Endothelial cell of umbilical vein (primary cell): ENCODE measurements at regions not wholly inside any gene's neighbourhood (a gene's known extent, or its start where the extent isn't known, plus 50 kb on each side); places are given as distances from the start of the nearest gene placed in this dataset.

Source experiments
- BruUV-seq: library from RNA; stranded (reverse); fragments of 400-500 nt; replicated peaks from 2 replicates; lab custom pipeline; 2021; lab: Mats Ljungman, UMichigan
- CTCF ChIA-PET: fragments of 300-600, 350-600 bp; sonication (Branson Sonifier 250); formaldehyde crosslinking; loops from one replicate; lab custom pipeline; 2021; ENCODE audit warnings: antibody characterized with exemption, inconsistent platforms; lab: Charles Lee
- POLR2A ChIA-PET: fragments of 300-600, 350-600 bp; sonication (Branson Sonifier 250); formaldehyde crosslinking; loops from one replicate; lab custom pipeline; 2021; ENCODE audit warnings: antibody characterized with exemption, inconsistent platforms; lab: Charles Lee
- DNase-seq: peaks from one replicate; pipeline ENCODE4 v3.0.0-alpha.2; 2011; ENCODE audit warnings: low read depth, low spot score
- FAIRE-seq: peaks from 2 replicates; lab custom pipeline; 2011; peaks lifted over from hg19 to GRCh38; lab: Jason Lieb, UNC
- H2AFZ ChIP-seq: 2 replicates; pipeline ENCODE4 v1.6.0; 2012; ENCODE audit warnings: low read depth, low read length, control low read depth, inconsistent platforms
- H3K27ac ChIP-seq: 2 replicates; pipeline ENCODE4 v1.5.1; 2011; ENCODE audit warnings: low read depth, mild to moderate bottlenecking, control low read depth, low read length, moderate library complexity; ENCODE audit not compliant: insufficient read depth
- H3K27me3 ChIP-seq, 2 experiments: 2 replicates each; pipeline versions ENCODE4 v1.6.0 to v1.6.1; 2011; ENCODE audit warnings: low read length in 2 of 2, mixed read lengths in 1 of 2; ENCODE audit not compliant: control insufficient read depth in 2 of 2, insufficient read depth in 2 of 2
- H3K36me3 ChIP-seq, 2 experiments: 2 replicates in 1 of 2; 3 replicates in 1 of 2; pipeline ENCODE4 v1.5.1; 2011; ENCODE audit warnings: low read length in 2 of 2, mild to moderate bottlenecking in 1 of 2, moderate library complexity in 1 of 2; ENCODE audit not compliant: control insufficient read depth in 2 of 2, insufficient read depth in 2 of 2; ENCODE audit errors: extremely low read depth in 1 of 2
- H3K4me1 ChIP-seq: 3 replicates; pipeline ENCODE4 v1.5.1; 2011; ENCODE audit warnings: mild to moderate bottlenecking, low read length; ENCODE audit not compliant: control insufficient read depth, insufficient read depth; ENCODE audit errors: extremely low read depth
- H3K4me2 ChIP-seq: 2 replicates; pipeline ENCODE4 v1.6.1; 2011; ENCODE audit warnings: low read length, control low read depth, mixed read lengths; ENCODE audit not compliant: insufficient read depth
- H3K4me3 ChIP-seq, 3 experiments: fragments of 200-600 bp in 1 of 3; sonication (generic), shearing (Covaris generic) in 1 of 3; replicated peaks in 1 of 3; 2 replicates each; pipeline ENCODE4 v1.5.1; 2011 to 2016; ENCODE audit warnings: control low read depth in 3 of 3, low read length in 3 of 3, mild to moderate bottlenecking in 2 of 3, inconsistent platforms in 1 of 3, low read depth in 1 of 3, moderate library complexity in 1 of 3; ENCODE audit not compliant: insufficient read depth in 1 of 3
- H3K79me2 ChIP-seq: 2 replicates; pipeline ENCODE4 v1.6.0; 2012; ENCODE audit warnings: low read length, inconsistent platforms; ENCODE audit not compliant: control insufficient read depth, insufficient read depth
- H3K9ac ChIP-seq: replicated peaks from 2 replicates; pipeline ENCODE3; 2011; ENCODE audit warnings: low read length, control low read depth; ENCODE audit not compliant: insufficient read depth; ENCODE audit errors: extremely low read depth
- H3K9me1 ChIP-seq: replicated peaks from 3 replicates; pipeline ENCODE4 v1.6.0; 2011; ENCODE audit warnings: mild to moderate bottlenecking, low read length; ENCODE audit not compliant: control insufficient read depth, insufficient read depth; ENCODE audit errors: extremely low read depth
- H3K9me3 ChIP-seq: replicated peaks from 2 replicates; pipeline ENCODE4 v1.5.1; 2012; ENCODE audit warnings: low read length, inconsistent platforms; ENCODE audit not compliant: control insufficient read depth, insufficient read depth
- H4K20me1 ChIP-seq: replicated peaks from 2 replicates; pipeline ENCODE3; 2011; ENCODE audit warnings: mild to moderate bottlenecking, low read length; ENCODE audit not compliant: control insufficient read depth, insufficient read depth; ENCODE audit errors: extremely low read depth
- CTCF ChIP-seq, 2 donors: IDR thresholded peaks; 1 replicate in 1 of 2; 2 replicates in 1 of 2; pipeline ENCODE4 v1.5.1; 2011; ENCODE audit warnings: low read length in 2 of 2, mild to moderate bottlenecking in 2 of 2, moderate library complexity in 2 of 2, control low read depth in 1 of 2, inconsistent platforms in 1 of 2, low read depth in 1 of 2; ENCODE audit not compliant: insufficient read depth in 1 of 2; ENCODE audit errors: extremely low read depth in 1 of 2
- EZH2 ChIP-seq: IDR thresholded peaks from 2 replicates; pipeline ENCODE4 v1.6.1; 2012; ENCODE audit warnings: borderline replicate concordance, low read depth, mild to moderate bottlenecking, moderate library complexity, low read length, inconsistent platforms; ENCODE audit not compliant: severe bottlenecking
- GATA2 ChIP-seq: IDR thresholded peaks from 2 replicates; pipeline ENCODE4 v1.7.0; 2011; ENCODE audit warnings: low read depth, mild to moderate bottlenecking, moderate library complexity, mixed read lengths, low read length; ENCODE audit not compliant: insufficient read length, insufficient read depth
- JUN ChIP-seq: IDR thresholded peaks from 2 replicates; pipeline ENCODE4 v1.6.1; 2011; ENCODE audit warnings: borderline replicate concordance, low read depth; ENCODE audit not compliant: insufficient read length, insufficient read depth
- POLR2A ChIP-seq: IDR thresholded peaks from 2 replicates; pipeline ENCODE4 v1.6.1; 2012; ENCODE audit warnings: low read depth, mild to moderate bottlenecking, control low read depth, low read length
- dilution Hi-C: fragments of 300-500 bp; cut with MboI; formaldehyde crosslinking; loops from one replicate; pipeline ENCODE4 v1.15.0; 2019; ENCODE audit warnings: low sequenced_read_pairs; ENCODE audit not compliant: extremely low pct_ligation_motif_present
- intact Hi-C: fragments of 100-400 bp; cut with micrococcal nuclease; formaldehyde crosslinking; loops from one replicate; pipeline ENCODE4 v1.10.0; 2022
- TF ChIP-seq, protein P1 (sequence below): IDR thresholded peaks from 2 replicates; pipeline ENCODE4 v1.6.1; 2011; ENCODE audit not compliant: insufficient read depth, insufficient read length

DNA sequence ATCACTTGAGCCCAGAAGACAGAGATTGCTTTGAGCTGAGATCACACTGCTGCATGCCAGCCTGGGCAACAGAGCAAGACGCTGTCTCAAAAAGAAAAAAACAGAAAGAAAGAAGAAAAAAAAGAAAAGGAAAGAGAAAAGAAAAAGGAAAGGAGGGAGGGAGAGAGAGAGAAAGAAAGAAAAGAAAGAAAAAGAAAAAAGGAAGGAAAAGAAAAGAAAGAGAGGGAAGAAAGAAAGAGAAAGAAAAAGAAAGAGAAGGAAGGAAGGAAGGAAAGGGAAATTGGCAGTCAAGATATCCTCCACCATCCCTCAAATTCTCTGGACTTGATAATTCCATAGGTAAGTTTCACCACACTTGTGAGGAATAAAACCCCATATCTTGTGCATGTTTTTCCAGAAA lies 71.4 kb upstream of the WSB1 start:
- no peak for DNase-seq
- no peaks in the 10 kb centered on the region for H3K27me3 ChIP-seq
- no peaks in the 10 kb centered on the region for H4K20me1 ChIP-seq
- no peak overlapping the region for H3K4me3 ChIP-seq
- H3K9ac ChIP-seq = no peak overlapping the region
- H3K9me1 ChIP-seq = no peaks in the 10 kb centered on the region
- FAIRE-seq = no peak
- no TSS peak for BruUV-seq
- ChIA-PET CTCF (interaction anchor here (1.2 kb wide), 1 partner anchor 14 kb away, joined by 3 read pairs; no protein-coding TSS in a partner anchor), POLR2A (no interaction called here)
- no peaks in the 10 kb centered on the region for H3K36me3 ChIP-seq
- H3K4me1 ChIP-seq = peaks cover 9% of the 10 kb centered on the region
- dilution Hi-C loops = no loop called here
- H2AFZ ChIP-seq = no peak overlapping the region
- TF ChIP-seq GATA2 (no peak), JUN (no peak), EZH2 (no peak), POLR2A (no peak), CTCF (IDR thresholded peaks at IDR 0.05; ENCODE audit: extremely low read depth in 1 of 2, insufficient read depth in 1 of 2, low read depth in 1 of 2, low read length in 2 of 2) (no peak)
- TF ChIP-seq, protein P1, sequence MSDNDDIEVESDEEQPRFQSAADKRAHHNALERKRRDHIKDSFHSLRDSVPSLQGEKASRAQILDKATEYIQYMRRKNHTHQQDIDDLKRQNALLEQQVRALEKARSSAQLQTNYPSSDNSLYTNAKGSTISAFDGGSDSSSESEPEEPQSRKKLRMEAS = no peak
- no peaks in the 10 kb centered on the region for H3K9me3 ChIP-seq
- intact Hi-C loops = no loop called here
- H3K27ac ChIP-seq = no peak overlapping the region
- H3K4me2 ChIP-seq = no peak overlapping the region
- no peaks in the 10 kb centered on the region for H3K79me2 ChIP-seq
